ENCODE measurements at regions not wholly inside any gene's neighbourhood (a gene's known extent, or its start where the extent isn't known, plus 50 kb on each side); places are given as distances from the start of the nearest gene placed in this dataset.

- no peaks in the 10 kb centered on the region for H3K9me3 ChIP-seq (ENCODE audit: control insufficient read depth, low read length)
- H3K4me3 ChIP-seq (ENCODE audit: extremely low read depth, insufficient read depth, low read length, poor library complexity, severe bottlenecking), result no peak overlapping the region
- WGBS, 2 experiments (ENCODE audit: insufficient coverage in 2 of 2), result 88 to 100% methylated on average over 1 of the region's 1 CpG
- no peaks in the 10 kb centered on the region for H3K36me3 ChIP-seq (ENCODE audit: control insufficient read depth, insufficient read depth, low read length)
- H3K4me1 ChIP-seq (ENCODE audit: control insufficient read depth, insufficient read depth, low read length, poor library complexity, severe bottlenecking), result no peaks in the 10 kb centered on the region
- no peak overlapping the region for H3K27ac ChIP-seq (ENCODE audit: low read depth, low read length, severe bottlenecking)
Measured at GRCh38 chrX:80293354-80293753, 126.9 kb upstream of the TENT5D start.

DNA sequence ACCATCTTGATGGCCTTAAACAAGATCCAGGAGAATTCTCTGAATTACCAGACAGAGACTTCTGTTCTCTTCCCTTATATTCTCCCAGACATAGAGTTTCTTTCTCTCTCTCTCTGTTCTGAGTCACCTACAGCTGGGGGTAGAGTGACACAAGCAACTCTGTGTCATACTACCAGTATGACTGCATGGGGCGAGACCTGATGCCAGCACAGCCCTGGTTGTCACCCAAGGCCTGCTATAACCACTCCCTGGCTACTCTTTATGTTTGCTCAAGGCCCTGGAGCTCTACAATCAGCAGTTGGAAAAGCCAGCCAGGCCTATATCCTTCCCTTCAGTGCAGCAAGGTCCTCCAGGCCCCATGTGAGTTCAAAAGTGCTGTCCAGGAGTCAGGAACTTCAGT, 114.2 kb upstream of the TENT5D start:
- Histone ChIP-seq H3K4me3 (ENCODE audit: extremely low read depth, insufficient read depth, low read length, poor library complexity, severe bottlenecking) (no peak overlapping the region), H3K27ac (ENCODE audit: low read depth, low read length, severe bottlenecking) (no peak overlapping the region), H3K4me1 (ENCODE audit: control insufficient read depth, insufficient read depth, low read length, poor library complexity, severe bottlenecking) (no peaks in the 10 kb centered on the region), H3K36me3 (ENCODE audit: control insufficient read depth, insufficient read depth, low read length) (no peaks in the 10 kb centered on the region), H3K9me3 (ENCODE audit: control insufficient read depth, low read length) (no peaks in the 10 kb centered on the region)
- 83% methylated on average over 1 of the region's 1 CpG; no CpG with 5 or more reads in 1 of the 2 experiments for WGBS, 2 experiments (ENCODE audit: insufficient coverage in 2 of 2)

DNA sequence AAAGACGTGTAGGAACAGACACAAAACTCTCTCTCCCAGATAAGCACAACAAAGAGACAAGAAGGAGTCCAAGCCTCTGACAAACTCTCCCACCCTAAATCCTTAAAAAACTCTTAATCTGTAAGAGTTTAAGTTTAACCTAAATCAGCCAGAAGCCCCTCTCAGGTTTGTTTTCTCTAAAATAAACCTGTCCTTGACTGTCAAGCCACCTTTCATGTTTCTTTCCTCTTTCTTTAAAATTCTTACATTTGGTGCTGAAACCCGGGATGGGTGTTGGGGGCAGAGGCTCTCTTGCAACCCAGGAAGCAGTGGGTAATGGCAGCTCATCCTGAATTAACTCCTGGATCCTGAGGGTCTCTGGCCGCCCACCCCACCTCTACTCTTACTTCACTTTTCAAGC, 107.8 kb upstream of the TENT5D start:
- no peak overlapping the region for H3K27ac ChIP-seq (ENCODE audit: low read depth, low read length, severe bottlenecking)
- no CpG with 5 or more reads among the region's 3 CpGs for WGBS, 2 experiments (ENCODE audit: insufficient coverage in 2 of 2)
- H3K9me3 ChIP-seq (ENCODE audit: control insufficient read depth, low read length), result peaks cover 4% of the 10 kb centered on the region
- H3K4me1 ChIP-seq (ENCODE audit: control insufficient read depth, insufficient read depth, low read length, poor library complexity, severe bottlenecking), result no peaks in the 10 kb centered on the region
- no peaks in the 10 kb centered on the region for H3K36me3 ChIP-seq (ENCODE audit: control insufficient read depth, insufficient read depth, low read length)
- no peak overlapping the region for H3K4me3 ChIP-seq (ENCODE audit: extremely low read depth, insufficient read depth, low read length, poor library complexity, severe bottlenecking)

GRCh38 chrX:80316526-80316925, 103.7 kb upstream of the TENT5D start:
- H3K27ac ChIP-seq (ENCODE audit: low read depth, low read length, severe bottlenecking), result no peak overlapping the region
- no peaks in the 10 kb centered on the region for H3K36me3 ChIP-seq (ENCODE audit: control insufficient read depth, insufficient read depth, low read length)
- no CpG with 5 or more reads among the region's 1 CpG for WGBS, 2 experiments (ENCODE audit: insufficient coverage in 2 of 2)
- H3K4me1 ChIP-seq (ENCODE audit: control insufficient read depth, insufficient read depth, low read length, poor library complexity, severe bottlenecking), result no peaks in the 10 kb centered on the region
- no peak overlapping the region for H3K4me3 ChIP-seq (ENCODE audit: extremely low read depth, insufficient read depth, low read length, poor library complexity, severe bottlenecking)
- H3K9me3 ChIP-seq (ENCODE audit: control insufficient read depth, low read length), result peaks cover 4% of the 10 kb centered on the region

DNA sequence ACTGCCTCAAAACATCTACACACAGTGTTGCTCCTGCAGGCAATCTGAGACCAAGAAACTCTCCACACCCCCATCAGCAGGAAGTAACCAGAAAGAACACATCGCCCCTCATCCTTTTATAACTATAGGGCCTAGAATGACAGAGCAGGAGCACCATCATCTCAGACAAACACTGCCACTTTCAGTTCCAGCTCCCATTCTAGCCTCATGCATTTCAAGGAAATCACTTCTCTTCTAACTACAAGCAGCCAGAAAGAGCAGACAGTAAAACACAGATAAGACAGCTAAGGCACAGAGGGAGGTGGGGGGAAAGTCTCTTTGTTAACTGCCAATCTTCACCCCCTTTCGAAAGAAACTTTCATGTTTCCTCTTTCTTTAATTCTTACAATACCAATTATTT, 102.6 kb upstream of the TENT5D start:
- Histone ChIP-seq H3K9me3 (ENCODE audit: control insufficient read depth, low read length) (peaks cover 4% of the 10 kb centered on the region), H3K4me3 (ENCODE audit: extremely low read depth, insufficient read depth, low read length, poor library complexity, severe bottlenecking) (no peak overlapping the region), H3K36me3 (ENCODE audit: control insufficient read depth, insufficient read depth, low read length) (no peaks in the 10 kb centered on the region), H3K27ac (ENCODE audit: low read depth, low read length, severe bottlenecking) (no peak overlapping the region), H3K4me1 (ENCODE audit: control insufficient read depth, insufficient read depth, low read length, poor library complexity, severe bottlenecking) (no peaks in the 10 kb centered on the region)
- no CpG with 5 or more reads among the region's 2 CpGs for whole genome bisulfite sequencing, 2 experiments (ENCODE audit: insufficient coverage in 2 of 2)

DNA sequence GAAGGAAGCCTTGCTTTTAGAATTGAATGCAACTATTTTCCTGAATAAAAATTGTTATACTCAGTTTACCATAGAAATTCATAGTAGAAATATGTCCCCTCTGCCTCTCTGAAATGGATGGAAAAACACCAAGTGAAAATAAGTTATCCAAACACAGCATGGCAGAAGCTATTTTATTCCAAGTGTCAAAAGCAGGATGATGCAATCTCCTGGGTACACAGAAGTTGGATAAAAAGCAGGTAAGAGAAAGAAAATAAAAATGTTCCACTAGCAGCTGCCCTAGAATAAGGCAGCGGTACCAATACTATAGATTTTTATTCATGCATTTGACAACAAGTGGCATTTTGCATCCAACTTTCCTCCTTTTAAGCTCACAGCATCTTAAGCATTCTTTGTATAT, 89.0 kb upstream of the TENT5D start:
- no peaks in the 10 kb centered on the region for H3K4me1 ChIP-seq (ENCODE audit: control insufficient read depth, insufficient read depth, low read length, poor library complexity, severe bottlenecking)
- no CpG with 5 or more reads among the region's 1 CpG for WGBS, 2 experiments (ENCODE audit: insufficient coverage in 2 of 2)
- no peaks in the 10 kb centered on the region for H3K36me3 ChIP-seq (ENCODE audit: control insufficient read depth, insufficient read depth, low read length)
- H3K27ac ChIP-seq (ENCODE audit: low read depth, low read length, severe bottlenecking), result no peak overlapping the region
- no peaks in the 10 kb centered on the region for H3K9me3 ChIP-seq (ENCODE audit: control insufficient read depth, low read length)
- H3K4me3 ChIP-seq (ENCODE audit: extremely low read depth, insufficient read depth, low read length, poor library complexity, severe bottlenecking), result no peak overlapping the region

- Histone ChIP-seq H3K27ac (ENCODE audit: low read depth, low read length, severe bottlenecking) (no peak overlapping the region), H3K36me3 (ENCODE audit: control insufficient read depth, insufficient read depth, low read length) (no peaks in the 10 kb centered on the region), H3K4me1 (ENCODE audit: control insufficient read depth, insufficient read depth, low read length, poor library complexity, severe bottlenecking) (no peaks in the 10 kb centered on the region), H3K9me3 (ENCODE audit: control insufficient read depth, low read length) (no peaks in the 10 kb centered on the region), H3K4me3 (ENCODE audit: extremely low read depth, insufficient read depth, low read length, poor library complexity, severe bottlenecking) (peak overlapping the region; percentile 32)
- WGBS, 2 experiments (ENCODE audit: insufficient coverage in 2 of 2), result 74% methylated on average over 5 of the region's 7 CpGs; no CpG with 5 or more reads in 1 of the 2 experiments
Measured at GRCh38 chrX:80334583-80334982, 85.7 kb upstream of the TENT5D start.

GRCh38 chrX:80335062-80335830, 85.0 kb upstream of the TENT5D start:
- 47 to 73% methylated on average over 3 to 4 of the region's 38 CpGs for WGBS, 2 experiments (ENCODE audit: insufficient coverage in 2 of 2)
- H3K4me3 ChIP-seq (ENCODE audit: extremely low read depth, insufficient read depth, low read length, poor library complexity, severe bottlenecking), result peak overlapping the region; percentile 32
- no peaks in the 10 kb centered on the region for H3K36me3 ChIP-seq (ENCODE audit: control insufficient read depth, insufficient read depth, low read length)
- no peaks in the 10 kb centered on the region for H3K9me3 ChIP-seq (ENCODE audit: control insufficient read depth, low read length)
- H3K27ac ChIP-seq (ENCODE audit: low read depth, low read length, severe bottlenecking), result no peak overlapping the region
- no peaks in the 10 kb centered on the region for H3K4me1 ChIP-seq (ENCODE audit: control insufficient read depth, insufficient read depth, low read length, poor library complexity, severe bottlenecking)

GRCh38 chrX:80354966-80355465, 65.2 kb upstream of the TENT5D start:
- 83% methylated on average over 1 of the region's 4 CpGs; no CpG with 5 or more reads in 1 of the 2 experiments for WGBS, 2 experiments (ENCODE audit: insufficient coverage in 2 of 2)
- Histone ChIP-seq H3K27ac (ENCODE audit: low read depth, low read length, severe bottlenecking) (no peak overlapping the region), H3K36me3 (ENCODE audit: control insufficient read depth, insufficient read depth, low read length) (no peaks in the 10 kb centered on the region), H3K4me1 (ENCODE audit: control insufficient read depth, insufficient read depth, low read length, poor library complexity, severe bottlenecking) (no peaks in the 10 kb centered on the region), H3K4me3 (ENCODE audit: extremely low read depth, insufficient read depth, low read length, poor library complexity, severe bottlenecking) (no peak overlapping the region), H3K9me3 (ENCODE audit: control insufficient read depth, low read length) (no peaks in the 10 kb centered on the region)

Data from mesodermal cell (in vitro differentiated cells).